ENCODE measurements at regions not wholly inside any gene's neighbourhood (a gene's known extent, or its start where the extent isn't known, plus 50 kb on each side); places are given as distances from the start of the nearest gene placed in this dataset.

GRCh38 chr13:22483276-22483675, 697.5 kb upstream of the SGCG start:
- no peak for TF ChIP-seq CTCF (IDR thresholded peaks at IDR 0.05; ENCODE audit: poor library complexity, severe bottlenecking)
- no peaks in the 10 kb centered on the region for H3K27me3 ChIP-seq (ENCODE audit: insufficient read depth, poor library complexity, severe bottlenecking)
- no peak overlapping the region for H3K27ac ChIP-seq (ENCODE audit: poor library complexity, severe bottlenecking)
- H3K9me3 ChIP-seq (ENCODE audit: severe bottlenecking), result no peaks in the 10 kb centered on the region
- ATAC-seq (ENCODE audit: low read depth) (no peak), DNase-seq (ENCODE audit: low spot score) (no peak)
- H3K36me3 ChIP-seq (ENCODE audit: low read depth), result no peaks in the 10 kb centered on the region
- no peaks in the 10 kb centered on the region for H3K4me1 ChIP-seq (ENCODE audit: insufficient read depth, poor library complexity, severe bottlenecking)
- H3K4me3 ChIP-seq (ENCODE audit: severe bottlenecking), result no peak overlapping the region

GRCh38 chr13:22486490-22486889, 694.3 kb upstream of the SGCG start:
- Histone ChIP-seq H3K9me3 (ENCODE audit: severe bottlenecking) (no peaks in the 10 kb centered on the region), H3K36me3 (ENCODE audit: low read depth) (no peaks in the 10 kb centered on the region), H3K4me1 (ENCODE audit: insufficient read depth, poor library complexity, severe bottlenecking) (no peaks in the 10 kb centered on the region), H3K27me3 (ENCODE audit: insufficient read depth, poor library complexity, severe bottlenecking) (no peaks in the 10 kb centered on the region), H3K27ac (ENCODE audit: poor library complexity, severe bottlenecking) (no peak overlapping the region), H3K4me3 (ENCODE audit: severe bottlenecking) (no peak overlapping the region)
- no peak for DNase-seq (ENCODE audit: low spot score)
- TF ChIP-seq CTCF (IDR thresholded peaks at IDR 0.05; ENCODE audit: poor library complexity, severe bottlenecking), result no peak
- no peak; the same call in 2 of the 3 replicates for ATAC-seq (ENCODE audit: low read depth)

GRCh38 chr13:22487932-22488331, 692.8 kb upstream of the SGCG start:
- H3K27me3 ChIP-seq (ENCODE audit: insufficient read depth, poor library complexity, severe bottlenecking), result no peaks in the 10 kb centered on the region
- no peaks in the 10 kb centered on the region for H3K9me3 ChIP-seq (ENCODE audit: severe bottlenecking)
- no peaks in the 10 kb centered on the region for H3K36me3 ChIP-seq (ENCODE audit: low read depth)
- no peak overlapping the region for H3K4me3 ChIP-seq (ENCODE audit: severe bottlenecking)
- H3K27ac ChIP-seq (ENCODE audit: poor library complexity, severe bottlenecking), result no peak overlapping the region
- no peak for DNase-seq (ENCODE audit: low spot score)
- no peak for TF ChIP-seq CTCF (IDR thresholded peaks at IDR 0.05; ENCODE audit: poor library complexity, severe bottlenecking)
- no peak for ATAC-seq (ENCODE audit: low read depth)
- H3K4me1 ChIP-seq (ENCODE audit: insufficient read depth, poor library complexity, severe bottlenecking), result no peaks in the 10 kb centered on the region

GRCh38 chr13:22489771-22490170, 691.0 kb upstream of the SGCG start:
- H3K9me3 ChIP-seq (ENCODE audit: severe bottlenecking), result no peaks in the 10 kb centered on the region
- H3K4me1 ChIP-seq (ENCODE audit: insufficient read depth, poor library complexity, severe bottlenecking), result no peaks in the 10 kb centered on the region
- H3K36me3 ChIP-seq (ENCODE audit: low read depth), result no peaks in the 10 kb centered on the region
- DNase-seq (ENCODE audit: low spot score), result no peak
- H3K27ac ChIP-seq (ENCODE audit: poor library complexity, severe bottlenecking), result no peak overlapping the region
- no peaks in the 10 kb centered on the region for H3K27me3 ChIP-seq (ENCODE audit: insufficient read depth, poor library complexity, severe bottlenecking)
- ATAC-seq (ENCODE audit: low read depth), result no peak
- H3K4me3 ChIP-seq (ENCODE audit: severe bottlenecking), result no peak overlapping the region
- TF ChIP-seq CTCF (IDR thresholded peaks at IDR 0.05; ENCODE audit: poor library complexity, severe bottlenecking), result no peak

GRCh38 chr13:22495819-22496218, 685.0 kb upstream of the SGCG start:
- Histone ChIP-seq H3K4me1 (ENCODE audit: insufficient read depth, poor library complexity, severe bottlenecking) (no peaks in the 10 kb centered on the region), H3K4me3 (ENCODE audit: severe bottlenecking) (no peak overlapping the region), H3K36me3 (ENCODE audit: low read depth) (no peaks in the 10 kb centered on the region), H3K27ac (ENCODE audit: poor library complexity, severe bottlenecking) (no peak overlapping the region), H3K27me3 (ENCODE audit: insufficient read depth, poor library complexity, severe bottlenecking) (peaks cover 21% of the 10 kb centered on the region), H3K9me3 (ENCODE audit: severe bottlenecking) (no peaks in the 10 kb centered on the region)
- no peak for TF ChIP-seq CTCF (IDR thresholded peaks at IDR 0.05; ENCODE audit: poor library complexity, severe bottlenecking)
- DNase-seq (ENCODE audit: low spot score), result no peak
- ATAC-seq (ENCODE audit: low read depth), result no peak
